PC-3 (cell line): ENCODE measurements at regions not wholly inside any gene's neighbourhood (a gene's known extent, or its start where the extent isn't known, plus 50 kb on each side); places are given as distances from the start of the nearest gene placed in this dataset.
A peak's percentile ranks its signal among the peaks of the same experiment; 100 is the strongest.

ENCODE experiments used
- ATAC-seq: fragments of 200-7000 bp; cut with Tn5 transposase; 2 replicates; pipeline ENCODE4 v1.9.1; 2020; ENCODE audit warnings: mild to moderate bottlenecking, moderate library complexity
- BruUV-seq: library from RNA; stranded (reverse); fragments of 400-500 nt; replicated peaks from 2 replicates; lab custom pipeline; 2021; lab: Mats Ljungman, UMichigan
- CTCF ChIA-PET: fragments of 300-600 bp; sonication (Branson Sonifier 250); formaldehyde crosslinking; loops from one replicate; lab custom pipeline; 2022; ENCODE audit warnings: antibody characterized with exemption; lab: Charles Lee
- POLR2A ChIA-PET: fragments of 300-600 bp; sonication (Branson Sonifier 250); formaldehyde crosslinking; loops from one replicate; lab custom pipeline; 2022; ENCODE audit warnings: antibody characterized with exemption; ENCODE audit not compliant: unreplicated experiment; lab: Charles Lee
- DNase-seq: peaks from one replicate; pipeline ENCODE4 v3.0.0-alpha.2; 2015
- H2AFZ ChIP-seq: fragments of 300-600 bp; sonication (generic); 2 replicates; pipeline ENCODE4 v1.6.0; 2016; ENCODE audit warnings: antibody characterized with exemption, low read length
- H3F3A ChIP-seq: fragments of 300-600 bp; sonication (generic); one replicate; pipeline ENCODE4 v1.6.0; 2017; ENCODE audit warnings: antibody characterized with exemption, low read length, control low read depth, mild to moderate bottlenecking; ENCODE audit not compliant: unreplicated experiment
- H3K27ac ChIP-seq: fragments of 300-600 bp; sonication (generic); 2 replicates; pipeline ENCODE4 v1.5.1; 2016; ENCODE audit warnings: mild to moderate bottlenecking, low read length
- H3K27me3 ChIP-seq: fragments of 300-600 bp; sonication (generic); 2 replicates; pipeline ENCODE4 v1.6.1; 2016; ENCODE audit warnings: low read length, mixed read lengths
- H3K36me3 ChIP-seq: fragments of 300-600 bp; sonication (generic); 2 replicates; pipeline ENCODE4 v1.6.1; 2016; ENCODE audit warnings: low read depth, mixed run types, low read length, mixed read lengths
- H3K4me1 ChIP-seq: fragments of 300-600 bp; sonication (generic); 2 replicates; pipeline ENCODE4 v1.5.1; 2016; ENCODE audit warnings: low read length; ENCODE audit not compliant: insufficient read depth
- H3K4me2 ChIP-seq: fragments of 300-600 bp; sonication (generic); 2 replicates; pipeline ENCODE4 v1.6.0; 2016; ENCODE audit warnings: low read length
- H3K4me3 ChIP-seq: fragments of 300-600 bp; sonication (generic); 2 replicates; pipeline ENCODE4 v1.5.1; 2016; ENCODE audit warnings: mild to moderate bottlenecking, low read length, mixed read lengths
- H3K79me2 ChIP-seq: fragments of 300-600 bp; sonication (generic); 2 replicates; pipeline ENCODE4 v1.6.1; 2017; ENCODE audit warnings: low read length, mixed read lengths
- H3K9ac ChIP-seq: fragments of 300-600 bp; sonication (generic); 2 replicates; pipeline ENCODE4 v1.6.0; 2016; ENCODE audit warnings: mild to moderate bottlenecking, low read length
- H3K9me2 ChIP-seq: fragments of 300-600 bp; sonication (generic); replicated peaks from 2 replicates; pipeline ENCODE4 v1.6.1; 2016; ENCODE audit warnings: mixed run types, low read length, mixed read lengths
- H3K9me3 ChIP-seq: fragments of 300-600 bp; sonication (generic); 2 replicates; pipeline ENCODE4 v1.6.1; 2016; ENCODE audit warnings: low read length, mixed read lengths
- H4K20me1 ChIP-seq: fragments of 300-600 bp; sonication (generic); 2 replicates; pipeline ENCODE4 v1.6.1; 2016; ENCODE audit warnings: low read length, mixed read lengths
- CTCF ChIP-seq: fragments of 300-600 bp; sonication (generic); conservative IDR thresholded peaks from 2 replicates; pipeline ENCODE4 v1.5.1; 2017; ENCODE audit warnings: antibody characterized with exemption, low read depth, mild to moderate bottlenecking, low read length
- EZH2 ChIP-seq: fragments of 300-600 bp; sonication (generic); IDR thresholded peaks from one replicate; pipeline ENCODE4 v1.6.1; 2017; ENCODE audit warnings: antibody characterized with exemption, mild to moderate bottlenecking, low read length; ENCODE audit not compliant: unreplicated experiment
- EZH2phosphoT487 ChIP-seq: fragments of 300-600 bp; sonication (generic); IDR thresholded peaks from 2 replicates; pipeline ENCODE4 v1.6.1; 2018; ENCODE audit warnings: mild to moderate bottlenecking, antibody characterized with exemption, low read length, borderline replicate concordance
- intact Hi-C: fragments of 100-400 bp; cut with micrococcal nuclease; formaldehyde crosslinking; loops from 2 replicates; pipeline ENCODE4 v1.9.0; 2023

DNA sequence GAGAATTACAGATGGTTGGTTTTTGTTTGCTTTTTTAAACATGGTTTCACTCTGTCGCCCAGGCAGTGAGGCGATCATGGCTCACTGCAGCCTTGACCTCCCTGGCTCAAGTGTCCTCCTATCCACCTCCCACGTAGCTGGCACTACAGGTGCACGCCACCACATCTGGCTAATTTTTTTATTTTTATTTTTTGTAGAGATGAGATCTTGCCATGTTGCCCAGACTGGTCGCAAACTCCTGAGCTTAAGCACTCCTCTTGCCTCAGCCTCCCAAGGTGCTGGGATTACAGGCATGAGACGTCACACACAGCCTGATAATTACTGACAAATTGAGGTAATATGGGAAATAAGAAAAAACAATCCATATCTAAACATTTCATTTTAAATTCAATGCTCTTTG lies 110.5 kb upstream of the ZSWIM2 start:
- intact Hi-C loops, result loop anchor here (5.0 kb wide), 1 partner anchor 42 kb away; no protein-coding TSS in a partner anchor
- Histone ChIP-seq H3K27me3 (no peaks in the 10 kb centered on the region), H3K4me3 (no peak overlapping the region), H3F3A (no peaks in the 10 kb centered on the region), H3K9me2 (no peaks in the 10 kb centered on the region), H4K20me1 (no peaks in the 10 kb centered on the region), H2AFZ (no peak overlapping the region), H3K36me3 (no peaks in the 10 kb centered on the region), H3K27ac (no peak overlapping the region), H3K9ac (no peak overlapping the region), H3K79me2 (no peaks in the 10 kb centered on the region), H3K4me2 (no peak overlapping the region), H3K9me3 (no peaks in the 10 kb centered on the region), H3K4me1 (peaks cover 13% of the 10 kb centered on the region)
- no TSS peak for BruUV-seq
- no peak for TF ChIP-seq EZH2
- no peak for TF ChIP-seq CTCF
- TF ChIP-seq EZH2phosphoT487, result no peak
- ATAC-seq (no peak), DNase-seq (no peak)
- ChIA-PET POLR2A (no interaction called here), CTCF (no interaction called here)

DNA sequence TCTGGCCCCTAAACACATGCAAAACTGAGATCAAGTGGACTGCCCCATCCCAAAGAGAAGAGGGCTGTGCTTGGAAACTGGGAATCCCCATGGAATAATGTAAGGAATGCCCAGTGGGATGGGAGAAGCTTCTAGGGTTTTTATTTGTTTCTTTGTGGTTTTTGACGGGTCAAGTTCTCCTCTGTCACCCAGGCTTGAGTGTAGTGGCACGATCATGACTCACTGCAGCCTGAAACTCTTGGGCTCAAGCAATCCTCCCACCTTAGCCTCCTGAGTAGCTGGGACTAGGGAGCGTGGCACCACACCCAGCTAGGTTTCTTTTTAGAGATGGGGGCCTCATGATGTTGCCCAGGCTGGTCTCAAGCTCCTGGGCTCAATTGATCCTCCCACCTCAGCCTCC lies 101.7 kb upstream of the ZSWIM2 start:
- intact Hi-C loops, result no loop called here
- Histone ChIP-seq H3K9me2 (no peaks in the 10 kb centered on the region), H3K9ac (peak overlapping the region; percentile 41; the same call in 1 of the 2 replicates), H3K27me3 (no peaks in the 10 kb centered on the region), H4K20me1 (no peaks in the 10 kb centered on the region), H3K4me3 (no peak overlapping the region), H3K9me3 (no peaks in the 10 kb centered on the region), H3K4me1 (peaks cover 22% of the 10 kb centered on the region), H2AFZ (0 out of 2 replicates have a peak overlapping the region, but pooled peaks have one; percentile 47), H3K36me3 (no peaks in the 10 kb centered on the region), H3K79me2 (no peaks in the 10 kb centered on the region), H3K27ac (peak overlapping the region; percentile 78), H3K4me2 (peak overlapping the region; percentile 36), H3F3A (no peaks in the 10 kb centered on the region)
- no TSS peak for BruUV-seq
- TF ChIP-seq CTCF (no peak), EZH2phosphoT487 (no peak), EZH2 (no peak)
- DNase-seq, result peak; percentile 71
- CTCF ChIA-PET, result no interaction called here
- POLR2A ChIA-PET, result no interaction called here
- ATAC-seq, result peak; percentile 74

GRCh38 chr2:186949726-186950256 lies 100.8 kb upstream of the ZSWIM2 start:
- ChIA-PET POLR2A (no interaction called here), CTCF (no interaction called here)
- Histone ChIP-seq H3K36me3 (no peaks in the 10 kb centered on the region), H3K9me2 (no peaks in the 10 kb centered on the region), H3K27ac (no peak overlapping the region), H3K9me3 (no peaks in the 10 kb centered on the region), H2AFZ (no peak overlapping the region), H3K79me2 (no peaks in the 10 kb centered on the region), H3K27me3 (no peaks in the 10 kb centered on the region), H3F3A (no peaks in the 10 kb centered on the region), H3K4me2 (no peak overlapping the region), H3K4me1 (peaks cover 22% of the 10 kb centered on the region), H4K20me1 (no peaks in the 10 kb centered on the region), H3K4me3 (no peak overlapping the region), H3K9ac (no peak overlapping the region)
- intact Hi-C loops, result no loop called here
- ATAC-seq, result no peak
- BruUV-seq, result no TSS peak
- TF ChIP-seq EZH2phosphoT487 (no peak), CTCF (no peak), EZH2 (no peak)
- DNase-seq, result no peak
